Omental fat pad (tissue), 3 donors: ENCODE measurements at regions not wholly inside any gene's neighbourhood (a gene's known extent, or its start where the extent isn't known, plus 50 kb on each side); places are given as distances from the start of the nearest gene placed in this dataset.

Source experiments
- ATAC-seq: fragments of 150-250 bp; one replicate; pipeline ENCODE4 v1.9.1; 2016; ENCODE audit warnings: mild to moderate bottlenecking, moderate library complexity; ENCODE audit not compliant: low FRiP score
- DNase-seq: peaks from one replicate; pipeline ENCODE4 v3.0.0-alpha.2; 2019; ENCODE audit warnings: low spot score
- CTCF ChIP-seq, 3 donors: fragments of 450-650 bp; IDR thresholded peaks; one replicate each; pipeline ENCODE4 v1.5.1; 2016 to 2017; ENCODE audit warnings: antibody characterized with exemption in 3 of 3, mild to moderate bottlenecking in 3 of 3, moderate library complexity in 2 of 3

- no peak for TF ChIP-seq CTCF (IDR thresholded peaks at IDR 0.05)
- DNase-seq, result no peak
- no peak for ATAC-seq
Measured at GRCh38 chr4:152091405-152091804, 330.6 kb upstream of the GATB start.

GRCh38 chr4:152090543-152090942 is 329.7 kb upstream of the GATB start:
- DNase-seq, result no peak
- ATAC-seq, result no peak
- no peak for TF ChIP-seq CTCF (IDR thresholded peaks at IDR 0.05)

GRCh38 chr4:152089584-152089983 is 328.8 kb upstream of the GATB start:
- no peak for TF ChIP-seq CTCF (IDR thresholded peaks at IDR 0.05)
- ATAC-seq (no peak), DNase-seq (no peak)

- no peak for DNase-seq
- no peak for ATAC-seq
- TF ChIP-seq CTCF (IDR thresholded peaks at IDR 0.05), result no peak
Measured at GRCh38 chr4:152087335-152087734, 326.5 kb upstream of the GATB start.

GRCh38 chr4:152085657-152086056 is 324.9 kb upstream of the GATB start:
- no peak for TF ChIP-seq CTCF (IDR thresholded peaks at IDR 0.05)
- no peak for DNase-seq
- ATAC-seq, result no peak

GRCh38 chr4:152083338-152083737 is 322.5 kb upstream of the GATB start:
- ATAC-seq (no peak), DNase-seq (no peak)
- TF ChIP-seq CTCF (IDR thresholded peaks at IDR 0.05), result no peak

GRCh38 chr4:152081024-152081423 is 320.2 kb upstream of the GATB start:
- DNase-seq (no peak), ATAC-seq (no peak)

More at GRCh38 chr4:152081024-152081423, 320.2 kb upstream of the GATB start:
- TF ChIP-seq CTCF (IDR thresholded peaks at IDR 0.05), result no peak
